ENCODE measurements at regions not wholly inside any gene's neighbourhood (a gene's known extent, or its start where the extent isn't known, plus 50 kb on each side); places are given as distances from the start of the nearest gene placed in this dataset.

DNA sequence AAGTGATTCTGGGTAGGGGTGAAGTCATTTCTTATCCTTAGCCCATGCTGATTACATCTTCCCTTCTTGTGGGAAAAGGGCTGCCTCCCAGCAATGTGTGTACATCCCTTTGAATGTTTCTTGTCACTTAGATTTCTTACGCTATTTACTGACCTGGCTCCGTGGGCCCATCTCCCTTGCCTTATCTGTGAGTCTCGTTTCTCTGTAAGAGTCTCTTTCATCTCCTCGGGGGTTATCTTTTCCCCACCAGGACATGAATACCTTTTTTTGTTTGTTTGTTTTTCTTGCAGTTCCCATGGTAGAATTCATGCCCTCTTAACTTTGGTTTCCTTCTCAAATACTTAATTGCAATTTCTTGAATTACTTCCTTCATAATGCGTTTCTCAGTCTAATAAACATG lies 107.7 kb downstream of the BAMBI start:
- DNase-seq, result no peak

DNA sequence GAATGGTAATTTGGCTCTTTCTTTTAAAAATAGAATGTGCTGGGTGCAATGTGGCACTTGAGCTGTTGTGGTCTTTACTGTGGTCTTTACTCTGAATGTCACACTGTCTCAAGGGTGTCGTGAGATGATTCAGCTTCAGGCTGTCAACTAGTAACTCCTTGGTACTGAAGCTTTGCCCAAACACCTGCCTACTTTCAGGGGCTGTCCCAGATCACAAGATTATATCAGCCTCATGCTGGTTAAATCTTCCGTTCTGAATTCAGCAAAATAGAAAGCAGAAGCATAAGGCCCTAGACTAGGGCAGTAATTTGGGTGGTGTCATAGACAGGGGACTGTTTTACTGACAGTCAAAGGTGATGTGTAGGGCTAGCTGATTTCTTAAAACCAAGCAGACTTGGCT lies 110.9 kb downstream of the BAMBI start:
- no peak for DNase-seq

DNA sequence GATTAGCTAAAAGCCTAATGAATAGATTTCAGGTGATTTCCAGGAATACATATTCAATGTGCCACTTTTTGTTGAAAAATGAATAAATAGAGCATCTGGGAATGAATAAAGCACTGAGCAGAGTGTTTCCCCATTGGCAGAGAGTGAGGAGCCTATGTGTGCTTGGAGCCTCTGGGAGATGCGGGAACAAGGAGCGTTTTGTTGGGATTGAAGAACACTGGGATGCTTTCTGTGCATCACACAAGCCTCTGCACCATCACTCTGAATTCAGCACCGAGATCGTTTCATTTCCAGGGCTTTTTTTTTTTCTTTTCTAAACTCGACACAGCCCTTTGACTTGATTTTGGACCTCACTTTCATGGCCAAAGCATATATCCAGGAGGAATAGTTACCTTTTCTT lies 111.4 kb downstream of the BAMBI start:
- no peak for DNase-seq

DNA sequence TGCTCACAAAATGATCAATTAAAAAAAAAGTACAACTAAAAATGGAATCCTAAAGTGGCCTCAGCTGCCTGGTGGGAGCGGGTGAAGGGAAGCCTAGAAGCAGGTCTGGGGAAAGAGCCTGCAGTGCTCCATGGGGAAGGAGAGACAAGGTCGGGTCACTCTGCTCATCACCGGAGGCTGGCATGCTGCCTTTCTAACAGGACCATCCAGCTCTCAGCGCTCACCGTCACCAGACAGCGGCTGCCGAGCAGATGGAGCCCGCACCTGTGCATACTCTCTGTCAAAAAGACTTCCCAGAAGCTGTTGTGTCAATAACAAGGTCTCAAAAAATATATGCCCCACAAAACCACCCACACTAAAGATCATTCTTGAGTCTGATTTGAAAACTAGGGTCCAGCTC lies 112.8 kb downstream of the BAMBI start:
- DNase-seq, result no peak

DNA sequence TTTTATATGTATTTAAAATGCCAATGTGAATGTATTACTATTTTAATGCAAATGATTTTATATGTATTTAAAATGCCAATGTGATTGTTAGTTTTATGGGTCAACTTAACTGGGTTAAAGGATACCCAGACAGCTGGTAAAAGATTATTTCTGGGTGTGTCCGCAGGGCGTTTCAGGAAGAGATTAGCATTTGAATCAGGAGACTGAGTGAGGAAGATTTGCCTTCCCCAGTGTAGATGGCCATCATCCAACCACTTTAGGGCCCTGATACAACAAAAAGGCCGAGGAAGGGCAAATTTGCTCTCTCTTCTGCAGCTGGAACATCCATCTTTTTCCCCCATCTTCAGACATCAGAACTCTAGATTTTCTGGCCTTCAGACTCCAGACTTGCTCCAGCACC lies 116.2 kb downstream of the BAMBI start:
- no peak for DNase-seq

DNA sequence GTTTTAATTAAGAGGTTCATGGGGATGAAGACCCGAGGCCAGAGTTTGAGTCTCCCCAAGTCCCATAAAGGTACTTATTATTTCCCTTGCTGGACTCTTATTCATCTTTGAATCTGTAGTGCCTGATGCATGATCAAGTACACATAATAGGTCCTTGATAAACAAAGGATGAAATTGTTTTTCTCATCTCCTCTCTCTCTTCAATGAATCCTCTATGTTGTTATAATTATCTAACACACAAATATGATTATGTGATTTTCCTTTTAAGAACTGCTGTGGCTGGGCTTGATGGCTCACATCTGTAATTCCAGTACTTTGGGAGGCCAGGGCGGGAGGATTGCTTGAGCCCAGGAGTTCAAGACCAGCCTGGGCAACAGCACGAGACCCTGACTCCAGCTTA lies 117.7 kb downstream of the BAMBI start:
- no peak for DNase-seq

DNA sequence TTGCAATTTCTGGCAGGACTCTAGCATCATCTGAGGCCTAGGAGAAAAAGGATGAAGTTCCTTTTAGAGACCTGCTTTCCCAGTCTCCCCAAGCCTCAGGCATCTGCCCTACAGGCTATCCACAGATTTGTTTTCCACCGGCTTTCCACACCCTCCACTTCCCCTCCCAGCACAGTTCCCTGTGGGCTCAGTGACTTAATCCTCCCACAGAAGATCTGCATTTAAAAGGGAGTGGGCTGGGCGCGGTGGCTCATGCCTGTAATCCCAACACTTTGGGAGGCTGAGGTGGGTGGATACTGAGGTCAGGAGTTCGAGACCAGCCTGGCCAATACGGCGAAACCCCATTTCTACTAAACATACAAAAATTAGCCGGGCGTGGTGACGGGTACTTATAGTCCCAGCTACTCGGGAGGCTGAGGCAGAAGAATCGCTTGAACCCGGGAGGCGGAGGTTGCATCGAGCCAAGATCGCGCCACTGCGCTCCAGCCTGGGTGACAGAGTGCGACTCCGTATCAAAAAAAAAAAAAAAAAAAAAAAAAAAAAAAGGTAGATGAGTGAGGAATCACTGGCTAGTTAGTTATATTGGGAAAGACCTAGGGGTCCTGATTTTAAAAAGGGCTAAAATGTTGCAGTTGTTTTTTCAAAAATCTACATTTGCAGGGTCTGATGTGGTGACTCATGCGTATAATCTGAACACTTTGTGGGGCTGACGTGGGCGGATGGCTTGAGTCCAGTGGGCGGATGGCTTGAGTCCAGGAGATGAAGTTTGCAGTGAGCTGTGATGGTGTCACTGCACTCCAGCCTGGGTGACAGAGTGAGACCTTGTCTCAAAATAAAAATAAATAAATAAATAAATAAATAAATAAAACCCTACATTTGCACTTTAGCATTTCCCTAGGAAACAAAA lies 119.5 kb downstream of the BAMBI start:
- DNase-seq, result no peak

DNA sequence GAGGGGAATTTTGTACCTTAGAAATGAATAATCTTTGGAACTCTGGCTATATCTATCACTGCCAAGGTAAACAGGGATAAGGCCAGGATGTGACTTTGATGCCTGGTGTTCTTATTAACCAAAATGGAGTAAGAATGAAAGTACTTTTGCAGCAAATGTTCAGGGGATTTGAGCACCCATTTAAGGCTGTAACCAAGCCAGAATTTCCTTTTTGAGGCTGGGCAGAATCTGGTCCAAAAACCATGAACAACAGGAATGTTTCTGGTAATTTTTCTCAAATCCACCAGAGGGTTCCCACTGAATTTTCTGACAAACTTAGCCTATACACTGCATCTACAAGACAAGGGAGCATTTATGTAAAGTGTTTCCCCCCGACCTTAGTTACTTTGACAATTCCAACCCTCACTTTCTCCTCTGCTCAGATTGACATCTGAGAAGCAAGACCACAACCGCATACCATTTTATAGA lies 120.6 kb downstream of the BAMBI start:
- DNase-seq, result no peak

DNA sequence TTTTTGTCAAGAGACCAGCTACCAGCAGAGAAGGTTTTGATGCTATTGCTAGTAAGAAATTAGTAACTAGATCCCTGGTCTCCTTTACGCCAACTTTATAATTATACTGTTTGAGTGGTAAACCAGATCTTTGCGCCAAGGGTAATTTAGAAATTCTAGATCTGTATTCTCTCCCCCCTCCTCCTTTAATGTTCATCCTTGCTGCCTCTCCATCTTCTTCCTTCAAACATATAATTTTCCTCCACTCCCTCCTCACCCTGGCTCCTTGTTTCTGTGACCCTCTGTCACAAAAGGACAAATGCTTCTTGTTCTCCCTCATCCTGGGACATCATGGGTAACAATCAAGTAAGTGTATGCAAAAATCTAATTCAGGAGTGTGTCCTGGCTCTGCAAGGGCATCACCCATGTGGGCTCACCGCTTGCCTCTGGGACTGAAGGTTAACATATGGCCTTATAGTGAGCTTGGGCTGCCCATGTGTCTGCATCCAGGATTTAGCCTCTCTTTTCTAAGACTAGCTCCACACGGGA lies 121.2 kb downstream of the BAMBI start:
- DNase-seq, result no peak

DNA sequence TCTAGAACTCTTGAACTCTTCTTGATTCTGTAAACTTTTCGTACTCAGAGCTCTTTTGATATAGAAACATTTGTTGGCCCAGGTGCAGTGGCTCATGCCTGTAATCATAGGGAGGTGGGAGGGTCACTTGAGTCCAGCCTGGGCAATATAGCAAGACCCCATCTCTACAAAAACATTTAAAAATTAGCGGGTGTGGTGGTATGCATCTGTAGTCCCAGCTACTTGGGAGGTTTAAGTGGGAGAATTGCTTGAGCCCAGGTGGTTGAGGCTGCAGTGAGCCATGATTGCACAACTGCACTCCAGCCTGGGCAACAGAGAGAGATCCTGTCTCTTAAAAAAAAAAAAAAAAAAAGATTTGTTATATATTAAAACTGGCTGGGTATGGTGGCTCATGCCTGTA lies 121.6 kb downstream of the BAMBI start:
- no peak for DNase-seq

DNA sequence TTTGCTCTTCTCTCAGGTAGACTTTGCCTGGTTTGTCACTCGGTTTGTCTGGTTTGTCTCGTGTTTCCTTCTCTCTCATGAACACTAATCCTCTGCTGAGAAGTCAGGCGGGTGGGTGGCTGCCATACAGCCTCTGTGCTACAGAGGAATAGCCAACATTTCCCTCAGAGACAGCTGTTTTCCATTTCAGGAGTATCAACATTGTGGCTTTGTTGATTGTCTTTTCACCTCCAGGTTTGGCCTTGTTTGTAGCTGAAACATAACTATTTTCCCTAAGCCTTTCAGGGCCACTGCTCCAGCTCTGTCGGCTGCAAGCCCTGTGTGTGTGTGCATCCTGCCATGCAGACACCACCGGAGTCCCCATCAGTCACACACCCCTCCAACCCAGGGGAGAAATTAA lies 122.8 kb downstream of the BAMBI start:
- DNase-seq, result no peak

DNA sequence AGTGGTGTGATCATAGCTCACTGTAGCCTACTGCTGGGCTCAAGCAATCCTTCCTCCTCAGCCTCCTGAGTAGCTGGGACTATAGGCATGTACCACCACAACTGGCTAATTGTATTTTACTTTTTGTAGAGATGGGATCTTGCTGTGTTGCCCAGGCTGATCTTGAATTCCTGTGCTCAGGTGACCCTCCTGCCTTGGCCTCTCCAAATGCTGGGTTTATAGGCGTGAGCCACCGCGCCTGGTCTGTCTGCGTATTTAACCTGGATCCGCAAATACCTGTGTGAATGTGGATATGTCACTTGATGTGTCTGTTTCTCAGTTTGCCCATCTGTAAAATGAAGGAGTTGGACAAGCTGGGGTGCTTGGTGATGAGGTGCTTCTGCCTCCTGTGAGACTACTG lies 123.9 kb downstream of the BAMBI start:
- no peak for DNase-seq

DNA sequence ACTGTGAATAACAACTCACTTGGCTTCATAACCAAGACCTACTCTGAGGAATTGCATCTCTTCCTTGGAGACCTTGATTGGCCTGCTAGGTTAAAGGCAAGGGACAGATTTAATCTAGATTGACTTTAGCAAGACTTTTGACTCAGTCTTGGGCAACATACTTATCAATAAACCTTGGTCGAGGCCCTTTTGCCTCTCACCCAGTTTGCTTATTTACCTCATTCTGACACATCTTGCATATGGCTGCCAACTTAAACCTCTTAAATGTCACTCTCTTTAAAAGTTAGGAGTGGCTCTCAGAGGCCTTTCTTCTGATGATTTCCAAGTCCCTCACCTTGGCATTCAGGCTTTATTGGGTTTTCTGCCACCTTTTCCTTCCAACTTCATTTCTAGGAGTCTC lies 124.5 kb downstream of the BAMBI start:
- no peak for DNase-seq

DNA sequence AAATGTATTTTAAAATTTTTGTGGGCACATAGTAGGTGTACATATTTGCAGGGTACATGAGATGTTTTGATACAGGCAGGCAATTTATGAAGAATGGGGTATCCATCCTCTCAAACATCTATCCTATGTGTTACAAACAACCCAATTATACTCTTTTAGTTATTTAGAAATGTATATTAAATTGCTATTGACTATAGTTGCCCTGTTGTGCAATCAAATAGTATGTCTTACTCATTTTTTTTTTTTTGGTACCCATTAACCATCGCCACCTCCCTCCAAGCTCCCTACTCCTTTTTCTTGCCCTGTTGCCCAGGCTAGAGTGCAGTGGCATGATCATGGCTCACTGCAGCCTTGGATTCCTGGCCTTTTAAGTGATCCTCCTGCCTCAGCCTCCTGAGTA lies 128.1 kb downstream of the BAMBI start:
- DNase-seq, result no peak

DNA sequence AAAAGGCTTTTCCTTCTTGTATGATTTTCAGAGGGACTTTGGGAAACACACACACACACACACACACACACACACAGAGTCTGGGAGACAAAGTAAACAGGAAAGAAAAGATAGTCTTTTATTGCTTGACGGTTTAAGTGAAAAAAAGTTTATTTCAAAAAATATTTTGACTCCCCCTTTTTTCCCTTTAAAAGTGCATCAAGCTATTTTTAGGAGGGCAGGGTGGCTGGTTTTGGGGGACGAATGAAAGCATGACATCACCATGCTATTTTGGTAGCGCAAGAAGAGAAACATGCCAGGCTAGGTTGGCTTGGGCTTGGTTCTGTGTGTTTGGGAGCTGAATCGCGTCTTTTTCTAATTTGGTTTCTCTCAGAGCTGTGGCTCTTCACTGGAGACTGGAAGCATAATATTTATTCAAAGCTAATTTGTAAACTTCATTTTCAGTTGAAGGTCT lies 129.2 kb downstream of the BAMBI start:
- DNase-seq, result no peak

DNA sequence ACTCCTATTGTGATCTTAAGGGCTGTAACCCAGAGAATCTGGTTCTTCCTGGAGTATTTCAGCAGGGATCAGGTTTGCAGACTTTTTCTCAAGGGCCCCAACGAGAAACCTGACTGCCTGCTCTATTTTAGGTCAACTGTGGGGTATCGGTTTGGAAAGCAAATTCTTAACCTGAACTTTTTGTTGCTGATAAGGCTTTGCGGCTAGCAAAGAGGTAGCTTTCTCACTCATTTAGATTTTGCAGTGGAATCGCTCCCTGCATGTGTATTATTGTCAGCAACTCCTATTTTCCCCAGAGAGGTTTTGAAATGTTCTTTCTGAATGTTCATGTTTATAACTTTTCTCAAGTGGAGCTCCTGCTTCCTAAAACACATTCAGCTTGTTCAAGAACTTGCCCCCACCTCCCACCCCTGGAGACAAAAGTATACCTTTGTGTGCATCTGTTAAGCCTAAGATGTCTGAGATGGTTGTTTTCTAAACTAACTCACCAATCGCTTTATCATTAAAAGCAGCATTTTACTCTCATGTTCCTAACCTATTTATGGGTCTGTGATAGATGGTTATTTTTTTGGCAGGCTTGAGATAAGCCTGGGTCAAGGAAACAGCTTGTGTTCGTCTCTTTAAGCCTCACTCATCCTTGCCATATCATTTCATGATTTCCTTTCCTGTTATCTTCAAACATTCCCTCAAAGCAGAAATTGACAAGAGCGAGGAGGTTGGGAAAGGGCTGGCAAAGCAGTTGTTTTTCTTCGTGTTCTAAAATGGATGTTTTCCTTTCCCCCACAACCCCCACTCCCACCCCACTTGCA lies 129.8 kb downstream of the BAMBI start:
- DNase-seq, result no peak

DNA sequence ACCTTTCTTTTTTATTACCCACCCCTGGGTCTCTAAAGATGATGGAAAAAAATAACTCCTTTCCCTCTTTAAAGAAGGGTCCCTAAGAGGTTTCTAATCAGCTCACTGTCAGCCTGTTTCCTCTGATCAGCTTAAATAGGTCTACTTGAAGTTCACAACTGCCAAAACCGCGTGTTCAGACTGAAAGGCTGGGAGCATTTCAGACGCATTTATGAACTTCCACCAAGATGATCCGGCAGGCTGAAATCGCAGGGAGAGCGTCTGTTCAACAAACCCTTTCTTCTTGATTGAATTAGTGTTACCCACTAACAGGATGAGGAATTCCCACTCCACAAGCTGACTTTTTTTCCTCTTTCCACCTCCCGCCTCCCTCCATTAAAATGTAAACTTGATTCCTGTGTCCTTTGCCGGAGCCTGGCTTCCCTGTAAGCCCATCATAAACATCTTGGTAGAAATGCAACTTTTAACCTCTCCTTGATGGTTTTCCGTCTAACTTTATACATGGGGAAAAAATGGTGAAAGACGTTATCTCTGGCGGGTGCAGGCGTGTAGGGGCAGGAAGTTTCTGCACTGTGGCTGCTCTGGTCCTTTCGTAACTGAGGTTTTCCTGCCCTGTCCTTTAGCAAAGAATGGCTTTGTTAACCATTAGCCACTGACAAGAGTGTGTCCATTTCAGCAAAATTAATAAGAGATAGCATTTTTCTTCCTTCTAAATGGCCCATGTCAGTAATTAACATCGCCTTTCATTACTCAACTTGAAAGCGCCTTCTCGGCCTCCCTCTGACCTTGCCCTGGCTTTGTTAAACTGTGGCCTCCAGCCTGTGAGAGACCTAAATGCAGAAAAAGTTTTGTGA lies 130.7 kb downstream of the BAMBI start:
- DNase-seq, result no peak

DNA sequence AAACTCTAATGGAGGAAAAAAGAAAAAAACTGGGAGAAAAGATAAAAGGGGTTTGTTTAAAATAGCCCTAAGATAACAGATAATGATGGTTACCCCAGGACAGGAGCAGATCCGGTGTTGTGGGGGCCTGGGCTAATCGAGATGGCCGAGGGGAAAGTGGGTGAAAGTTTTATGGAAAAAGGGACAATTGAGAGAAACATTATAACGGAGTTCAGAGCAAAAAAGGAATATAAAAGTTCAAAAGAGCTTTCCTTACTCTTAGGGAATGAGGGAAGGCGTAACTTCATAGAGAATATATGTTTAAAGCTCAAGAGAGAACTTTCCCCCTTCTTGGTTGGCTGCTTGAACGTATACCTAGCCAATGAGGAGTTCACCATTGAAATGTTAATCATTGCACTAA lies 131.4 kb downstream of the BAMBI start:
- DNase-seq, result no peak

DNA sequence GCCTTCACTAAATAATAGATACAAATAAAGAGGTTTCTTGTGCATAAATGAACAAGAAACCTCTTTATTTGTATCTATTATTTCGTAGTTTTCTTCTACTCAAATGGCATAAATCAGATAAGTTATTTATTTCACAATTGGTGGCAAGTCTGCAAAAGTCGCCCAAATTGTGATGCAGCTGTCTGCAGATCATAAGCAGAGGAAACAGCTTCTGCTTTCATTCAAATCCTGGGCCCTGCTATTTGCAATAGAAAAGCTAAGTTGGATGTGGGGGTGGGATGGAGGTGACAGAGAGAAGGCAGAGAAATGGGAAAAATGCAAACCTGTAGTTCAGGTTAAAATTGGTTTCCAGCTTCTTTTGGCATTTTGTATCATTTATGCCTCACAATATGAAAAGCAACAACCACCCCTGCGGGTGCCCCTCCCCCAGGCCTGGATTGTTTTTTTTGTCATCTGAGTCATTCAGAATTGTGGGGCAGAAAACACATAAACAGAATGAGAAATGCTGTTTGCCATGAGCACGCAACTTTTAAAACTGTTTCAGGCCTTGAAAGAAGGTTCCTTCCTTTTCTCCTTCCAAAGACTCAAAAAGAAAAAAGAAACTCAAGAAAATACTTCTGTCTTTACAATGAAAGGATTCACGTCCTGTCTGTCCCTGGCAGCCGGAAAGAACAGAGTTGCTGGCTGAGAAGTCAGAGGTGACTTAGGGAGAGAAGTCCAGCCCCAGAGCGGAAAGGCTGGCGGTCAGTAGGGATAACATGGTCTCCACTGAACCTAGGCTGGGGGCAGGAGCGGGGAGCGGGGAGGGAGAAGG lies 132.9 kb downstream of the BAMBI start:
- DNase-seq, result no peak

DNA sequence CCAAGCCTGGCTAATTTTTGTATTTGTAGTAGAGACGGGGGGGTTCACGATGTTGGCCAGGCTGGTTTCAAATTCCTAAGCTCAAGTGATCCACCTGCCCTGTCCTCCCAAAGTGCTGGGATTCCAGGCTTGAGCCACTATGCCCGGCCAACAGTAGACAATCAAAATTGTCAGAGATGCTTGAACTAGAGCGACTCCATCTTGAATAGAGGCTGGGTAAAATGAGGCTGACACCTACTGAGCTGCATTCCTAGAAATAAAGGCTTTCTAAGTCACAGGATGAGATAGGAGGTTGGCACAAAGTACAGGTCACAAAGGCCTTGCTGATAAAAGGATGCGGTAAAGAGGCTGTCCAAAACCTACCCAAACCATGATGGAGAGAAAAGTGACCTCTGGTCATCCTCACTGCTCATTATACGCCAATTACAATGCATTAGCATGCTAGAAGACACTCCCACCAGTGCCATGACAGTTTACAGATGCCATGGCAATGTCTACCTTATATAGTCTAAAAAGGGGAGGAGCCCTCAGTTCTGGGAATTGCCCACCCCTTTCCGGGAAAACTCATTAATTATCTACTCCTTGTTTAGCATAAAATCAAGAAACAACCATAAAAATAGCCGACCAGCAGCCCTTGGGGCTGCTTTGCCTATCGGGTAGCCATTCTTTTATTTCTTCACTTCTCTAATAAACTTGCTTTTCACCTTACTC lies 134.5 kb downstream of the BAMBI start:
- no peak for DNase-seq
